HCT116 (cell line): ENCODE measurements at regions not wholly inside any gene's neighbourhood (a gene's known extent, or its start where the extent isn't known, plus 50 kb on each side); places are given as distances from the start of the nearest gene placed in this dataset.

Experiments
- ATAC-seq: fragments of 200-7000 bp; cut with Tn5 transposase; 2 replicates; pipeline ENCODE4 v1.9.1; 2020; ENCODE audit warnings: mild to moderate bottlenecking, moderate library complexity
- BruUV-seq: library from RNA; stranded (reverse); fragments of 400-500 nt; replicated peaks from 2 replicates; lab custom pipeline; 2021; lab: Mats Ljungman, UMichigan
- CTCF ChIA-PET: fragments of 300-600 bp; sonication (Branson Sonifier 250); formaldehyde crosslinking; loops from one replicate; lab custom pipeline; 2021; ENCODE audit warnings: antibody characterized with exemption; lab: Charles Lee
- POLR2A ChIA-PET: fragments of 300-600, 350-600 bp; sonication (Branson Sonifier 250); formaldehyde crosslinking; loops from one replicate; lab custom pipeline; 2021; ENCODE audit warnings: antibody characterized with exemption; lab: Charles Lee
- RAD21 ChIA-PET, 2 experiments: fragments of 300-600 bp; sonication (Branson Sonifier 250); formaldehyde crosslinking; loops; one replicate each; lab custom pipeline; 2023; ENCODE audit warnings: low total read pairs in 2 of 2; ENCODE audit not compliant: uncharacterized antibody in 2 of 2, unreplicated experiment in 2 of 2, low non-redundant PET in 1 of 2; lab: Charles Lee
- DNase-seq: peaks from one replicate; pipeline ENCODE4 v3.0.0-alpha.2; 2010; ENCODE audit warnings: low read depth, low spot score
- H2AFZ ChIP-seq: fragments of 200-600 bp; shearing (Covaris generic), sonication (generic); 2 replicates; pipeline ENCODE4 v1.6.1; 2017; ENCODE audit warnings: low read depth, mixed run types, mixed read lengths, antibody characterized with exemption, low read length; ENCODE audit not compliant: poor library complexity, severe bottlenecking
- H3K27ac ChIP-seq: 2 replicates; pipeline ENCODE4 v1.5.1; 2012; ENCODE audit warnings: low read depth, low read length
- H3K27me3 ChIP-seq: fragments of 200-600 bp; sonication (generic); 2 replicates; pipeline ENCODE4 v1.6.1; 2016; ENCODE audit warnings: mixed run types, low read length, mixed read lengths; ENCODE audit not compliant: insufficient read depth
- H3K36me3 ChIP-seq, 2 experiments: fragments of 200-500 bp in 1 of 2; fragments of 200-600 bp in 1 of 2; sonication (Bioruptor generic) in 1 of 2; sonication (generic) in 1 of 2; 2 replicates each; pipeline versions ENCODE4 v1.5.1 to v1.6.1; 2014 to 2016; ENCODE audit warnings: low read length in 2 of 2, inconsistent platforms in 1 of 2, mixed read lengths in 1 of 2, mixed run types in 1 of 2; ENCODE audit not compliant: insufficient read depth in 2 of 2, control insufficient read depth in 1 of 2
- H3K4me1 ChIP-seq, 2 experiments: fragments of 200-600 bp in 1 of 2; sonication (generic) in 1 of 2; 2 replicates each; pipeline versions ENCODE4 v1.5.1 to v1.6.1; 2012 to 2017; ENCODE audit warnings: low read length in 2 of 2, inconsistent platforms in 1 of 2, mild to moderate bottlenecking in 1 of 2, mixed read lengths in 1 of 2, mixed run types in 1 of 2, moderate library complexity in 1 of 2; ENCODE audit not compliant: insufficient read depth in 2 of 2, control insufficient read depth in 1 of 2
- H3K4me2 ChIP-seq: fragments of 200-600 bp; sonication (generic); 2 replicates; pipeline ENCODE4 v1.6.1; 2017; ENCODE audit warnings: mixed run types, low read length, mixed read lengths
- H3K4me3 ChIP-seq, 2 experiments: fragments of 200-600 bp in 1 of 2; sonication (generic) in 1 of 2; replicated peaks in 1 of 2; 2 replicates each; pipeline ENCODE4 v1.5.1; 2011 to 2016; ENCODE audit warnings: low read length in 2 of 2, control low read depth in 1 of 2, low read depth in 1 of 2, mild to moderate bottlenecking in 1 of 2, mixed read lengths in 1 of 2, mixed run types in 1 of 2
- H3K79me2 ChIP-seq: fragments of 200-600 bp; sonication (generic); 2 replicates; pipeline ENCODE4 v1.6.1; 2017; ENCODE audit warnings: mild to moderate bottlenecking, mixed run types, low read length, moderate library complexity, mixed read lengths; ENCODE audit not compliant: insufficient read depth
- H3K9ac ChIP-seq: fragments of 200-600 bp; sonication (generic); 2 replicates; pipeline ENCODE4 v1.6.1; 2016; ENCODE audit warnings: low read length, mixed read lengths
- H3K9me2 ChIP-seq: fragments of 200-600 bp; sonication (generic), shearing (Covaris generic); 2 replicates; pipeline ENCODE4 v1.6.1; 2017; ENCODE audit warnings: mixed run types, mild to moderate bottlenecking, moderate library complexity; ENCODE audit not compliant: insufficient read depth
- H3K9me3 ChIP-seq, 2 experiments: fragments of 200-500 bp in 1 of 2; fragments of 200-600 bp in 1 of 2; sonication (Bioruptor generic) in 1 of 2; sonication (generic) in 1 of 2; 2 replicates each; pipeline ENCODE4 v1.6.1; 2014 to 2017; ENCODE audit warnings: low read length in 2 of 2, mixed read lengths in 2 of 2, inconsistent platforms in 1 of 2, low read depth in 1 of 2, mild to moderate bottlenecking in 1 of 2, mixed run types in 1 of 2, moderate library complexity in 1 of 2; ENCODE audit not compliant: control insufficient read depth in 1 of 2, insufficient read depth in 1 of 2
- H4K20me1 ChIP-seq: fragments of 200-600 bp; sonication (generic), shearing (Covaris generic); 2 replicates; pipeline ENCODE4 v1.6.1; 2017; ENCODE audit warnings: mixed run types, mild to moderate bottlenecking, moderate library complexity; ENCODE audit not compliant: insufficient read depth
- CBX3 ChIP-seq: IDR thresholded peaks from 2 replicates; pipeline ENCODE4 v1.6.1; 2012; ENCODE audit warnings: low read depth
- CEBPB ChIP-seq: IDR thresholded peaks from 2 replicates; pipeline ENCODE4 v1.6.1; 2012; ENCODE audit warnings: low read depth
- EGR1 ChIP-seq: IDR thresholded peaks from 2 replicates; pipeline ENCODE4 v1.6.1; 2012; ENCODE audit warnings: low read depth
- ELF1 ChIP-seq: IDR thresholded peaks from 2 replicates; pipeline ENCODE4 v1.6.1; 2012; ENCODE audit warnings: low read depth, borderline replicate concordance
- EZH2phosphoT487 ChIP-seq: fragments of 200-600 bp; IDR thresholded peaks from 2 replicates; pipeline ENCODE4 v1.6.1; 2018; ENCODE audit warnings: antibody characterized with exemption, borderline replicate concordance
- JUND ChIP-seq: IDR thresholded peaks from 2 replicates; pipeline ENCODE4 v1.6.1; 2012
- POLR2AphosphoS5 ChIP-seq: IDR thresholded peaks from 2 replicates; pipeline ENCODE4 v1.6.1; 2011; ENCODE audit warnings: mild to moderate bottlenecking, low read depth, low read length, moderate library complexity
- SIN3A ChIP-seq: IDR thresholded peaks from 2 replicates; pipeline ENCODE4 v1.6.1; 2012; ENCODE audit warnings: low read depth
- SRF ChIP-seq: IDR thresholded peaks from 2 replicates; pipeline ENCODE4 v1.6.1; 2012; ENCODE audit warnings: low read depth
- TCF7L2 ChIP-seq: IDR thresholded peaks from 2 replicates; pipeline ENCODE4 v1.7.0; 2011; ENCODE audit warnings: borderline replicate concordance, inconsistent platforms; ENCODE audit not compliant: insufficient read depth, insufficient read length; ENCODE audit errors: extremely low read depth
- ZFX ChIP-seq: fragments of 450-650 bp; IDR thresholded peaks from 2 replicates; pipeline ENCODE4 v1.6.1; 2017
- ZNF274 ChIP-seq: fragments of 200-500 bp; sonication (Bioruptor generic); IDR thresholded peaks from 2 replicates; pipeline ENCODE4 v1.6.1; 2014; ENCODE audit warnings: mild to moderate bottlenecking, low read depth, low read length, inconsistent platforms
- intact Hi-C: fragments of 100-400 bp; cut with micrococcal nuclease; formaldehyde crosslinking; loops from 2 replicates; pipeline ENCODE4 v1.10.0; 2022
- TF ChIP-seq, protein P1 (sequence below): IDR thresholded peaks from 2 replicates; pipeline ENCODE4 v1.6.1; 2012
- TF ChIP-seq, protein P2 (sequence below): IDR thresholded peaks from 2 replicates; pipeline ENCODE4 v1.6.1; 2011; ENCODE audit warnings: mild to moderate bottlenecking, low read length, moderate library complexity; ENCODE audit not compliant: insufficient replicate concordance; ENCODE audit errors: extremely low read depth
- TF ChIP-seq, protein P3 (sequence below): IDR thresholded peaks from 2 replicates; pipeline ENCODE4 v1.6.1; 2012; ENCODE audit warnings: low read depth
- TF ChIP-seq, protein P4 (sequence below): IDR thresholded peaks from 2 replicates; pipeline ENCODE4 v1.6.1; 2012

DNA sequence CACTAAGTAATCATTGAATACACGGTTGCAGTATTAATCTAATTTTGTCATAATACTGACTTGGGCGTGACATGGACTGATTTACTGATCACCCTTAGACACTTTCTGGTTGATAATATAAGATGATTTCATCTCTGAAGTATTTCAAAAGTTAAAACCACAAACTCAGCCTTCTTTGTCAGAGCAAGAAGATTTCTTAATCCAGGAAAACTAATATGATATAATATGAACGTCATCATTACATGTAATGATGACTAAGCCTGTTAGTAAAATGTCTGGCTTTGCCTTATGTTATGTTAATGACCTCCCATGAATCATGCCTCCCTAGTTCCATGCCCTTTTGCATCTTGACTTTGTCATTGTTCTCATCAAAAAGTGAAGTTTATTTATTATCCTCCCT lies 1325.0 kb upstream of the CDH2 start:
- POLR2A ChIA-PET: no interaction called here
- no TSS peak for BruUV-seq
- Histone ChIP-seq H3K9me3 (peaks cover 0 to 2% of the 10 kb centered on the region in 2 experiments; a peak in 1 of 4 replicates), H3K36me3 (no peaks in the 10 kb centered on the region), H3K4me3 (no peak overlapping the region), H3K4me1 (no peaks in the 10 kb centered on the region), H3K4me2 (no peak overlapping the region), H3K27me3 (no peaks in the 10 kb centered on the region), H4K20me1 (no peaks in the 10 kb centered on the region), H3K9me2 (no peaks in the 10 kb centered on the region), H2AFZ (no peak overlapping the region), H3K79me2 (no peaks in the 10 kb centered on the region), H3K27ac (no peak overlapping the region), H3K9ac (no peak overlapping the region)
- DNase-seq (no peak), ATAC-seq (no peak)
- CTCF ChIA-PET: no interaction called here
- RAD21 ChIA-PET: no interaction called here
- intact Hi-C loops: no loop called here
- TF ChIP-seq EZH2phosphoT487: no peak
- TF ChIP-seq CBX3: no peak

DNA sequence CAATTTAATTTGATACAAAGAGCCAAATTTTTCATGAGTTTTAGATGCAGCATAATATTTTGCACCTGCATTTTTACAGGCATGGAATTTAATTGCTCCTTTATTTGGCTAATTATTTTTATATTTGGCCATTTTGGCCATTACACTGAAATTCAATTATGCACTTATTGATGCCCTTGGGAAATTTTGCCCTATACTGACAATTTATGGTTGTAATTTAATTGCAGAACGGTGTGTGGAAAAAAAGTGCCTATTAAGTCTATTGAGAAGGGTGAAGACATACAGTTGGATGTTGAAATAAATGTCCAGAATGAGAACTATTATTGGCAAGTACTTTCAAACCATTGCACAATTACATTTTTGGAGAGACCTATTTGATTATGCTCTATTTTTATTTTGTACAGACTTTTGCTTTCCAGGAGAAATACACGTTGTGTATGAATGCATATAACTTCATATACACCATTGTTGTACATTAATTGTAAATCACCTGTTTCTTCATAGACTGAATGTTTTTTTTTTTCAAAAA lies 1319.3 kb upstream of the CDH2 start:
- no TSS peak for BruUV-seq
- POLR2A ChIA-PET: no interaction called here
- TF ChIP-seq, protein P1, sequence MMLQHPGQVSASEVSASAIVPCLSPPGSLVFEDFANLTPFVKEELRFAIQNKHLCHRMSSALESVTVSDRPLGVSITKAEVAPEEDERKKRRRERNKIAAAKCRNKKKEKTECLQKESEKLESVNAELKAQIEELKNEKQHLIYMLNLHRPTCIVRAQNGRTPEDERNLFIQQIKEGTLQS: no peak
- TF ChIP-seq, protein P2, sequence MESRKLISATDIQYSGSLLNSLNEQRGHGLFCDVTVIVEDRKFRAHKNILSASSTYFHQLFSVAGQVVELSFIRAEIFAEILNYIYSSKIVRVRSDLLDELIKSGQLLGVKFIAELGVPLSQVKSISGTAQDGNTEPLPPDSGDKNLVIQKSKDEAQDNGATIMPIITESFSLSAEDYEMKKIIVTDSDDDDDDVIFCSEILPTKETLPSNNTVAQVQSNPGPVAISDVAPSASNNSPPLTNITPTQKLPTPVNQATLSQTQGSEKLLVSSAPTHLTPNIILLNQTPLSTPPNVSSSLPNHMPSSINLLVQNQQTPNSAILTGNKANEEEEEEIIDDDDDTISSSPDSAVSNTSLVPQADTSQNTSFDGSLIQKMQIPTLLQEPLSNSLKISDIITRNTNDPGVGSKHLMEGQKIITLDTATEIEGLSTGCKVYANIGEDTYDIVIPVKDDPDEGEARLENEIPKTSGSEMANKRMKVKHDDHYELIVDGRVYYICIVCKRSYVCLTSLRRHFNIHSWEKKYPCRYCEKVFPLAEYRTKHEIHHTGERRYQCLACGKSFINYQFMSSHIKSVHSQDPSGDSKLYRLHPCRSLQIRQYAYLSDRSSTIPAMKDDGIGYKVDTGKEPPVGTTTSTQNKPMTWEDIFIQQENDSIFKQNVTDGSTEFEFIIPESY: no peak
- TF ChIP-seq TCF7L2: no peak
- no peak for TF ChIP-seq ELF1
- TF ChIP-seq SRF: no peak
- no peak for TF ChIP-seq CEBPB
- no peak for TF ChIP-seq EZH2phosphoT487
- TF ChIP-seq ZFX: no peak
- TF ChIP-seq, protein P3, sequence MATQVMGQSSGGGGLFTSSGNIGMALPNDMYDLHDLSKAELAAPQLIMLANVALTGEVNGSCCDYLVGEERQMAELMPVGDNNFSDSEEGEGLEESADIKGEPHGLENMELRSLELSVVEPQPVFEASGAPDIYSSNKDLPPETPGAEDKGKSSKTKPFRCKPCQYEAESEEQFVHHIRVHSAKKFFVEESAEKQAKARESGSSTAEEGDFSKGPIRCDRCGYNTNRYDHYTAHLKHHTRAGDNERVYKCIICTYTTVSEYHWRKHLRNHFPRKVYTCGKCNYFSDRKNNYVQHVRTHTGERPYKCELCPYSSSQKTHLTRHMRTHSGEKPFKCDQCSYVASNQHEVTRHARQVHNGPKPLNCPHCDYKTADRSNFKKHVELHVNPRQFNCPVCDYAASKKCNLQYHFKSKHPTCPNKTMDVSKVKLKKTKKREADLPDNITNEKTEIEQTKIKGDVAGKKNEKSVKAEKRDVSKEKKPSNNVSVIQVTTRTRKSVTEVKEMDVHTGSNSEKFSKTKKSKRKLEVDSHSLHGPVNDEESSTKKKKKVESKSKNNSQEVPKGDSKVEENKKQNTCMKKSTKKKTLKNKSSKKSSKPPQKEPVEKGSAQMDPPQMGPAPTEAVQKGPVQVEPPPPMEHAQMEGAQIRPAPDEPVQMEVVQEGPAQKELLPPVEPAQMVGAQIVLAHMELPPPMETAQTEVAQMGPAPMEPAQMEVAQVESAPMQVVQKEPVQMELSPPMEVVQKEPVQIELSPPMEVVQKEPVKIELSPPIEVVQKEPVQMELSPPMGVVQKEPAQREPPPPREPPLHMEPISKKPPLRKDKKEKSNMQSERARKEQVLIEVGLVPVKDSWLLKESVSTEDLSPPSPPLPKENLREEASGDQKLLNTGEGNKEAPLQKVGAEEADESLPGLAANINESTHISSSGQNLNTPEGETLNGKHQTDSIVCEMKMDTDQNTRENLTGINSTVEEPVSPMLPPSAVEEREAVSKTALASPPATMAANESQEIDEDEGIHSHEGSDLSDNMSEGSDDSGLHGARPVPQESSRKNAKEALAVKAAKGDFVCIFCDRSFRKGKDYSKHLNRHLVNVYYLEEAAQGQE: no peak
- no peak for TF ChIP-seq SIN3A
- TF ChIP-seq ZNF274: no peak
- TF ChIP-seq POLR2AphosphoS5: no peak
- no peak for TF ChIP-seq EGR1
- TF ChIP-seq JUND: no peak
- TF ChIP-seq, protein P4, sequence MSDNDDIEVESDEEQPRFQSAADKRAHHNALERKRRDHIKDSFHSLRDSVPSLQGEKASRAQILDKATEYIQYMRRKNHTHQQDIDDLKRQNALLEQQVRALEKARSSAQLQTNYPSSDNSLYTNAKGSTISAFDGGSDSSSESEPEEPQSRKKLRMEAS: no peak

More for the DNA sequence above, 1319.3 kb upstream of the CDH2 start:
- H3K4me3 ChIP-seq: no peak overlapping the region
- no peak overlapping the region for H3K9ac ChIP-seq
- H3K4me2 ChIP-seq: no peak overlapping the region
- ChIA-PET RAD21 (no interaction called here), CTCF (no interaction called here)
- no peaks in the 10 kb centered on the region for H3K4me1 ChIP-seq
- H3K36me3 ChIP-seq: no peaks in the 10 kb centered on the region
- H3K79me2 ChIP-seq: no peaks in the 10 kb centered on the region
- H3K9me3 ChIP-seq: no peaks in the 10 kb centered on the region
- no peak for DNase-seq
- H2AFZ ChIP-seq: no peak overlapping the region
- no peak overlapping the region for H3K27ac ChIP-seq
- H3K27me3 ChIP-seq: no peaks in the 10 kb centered on the region
- ATAC-seq: no peak
- H3K9me2 ChIP-seq: no peaks in the 10 kb centered on the region
- intact Hi-C loops: no loop called here
- no peaks in the 10 kb centered on the region for H4K20me1 ChIP-seq
